ENCODE measurements at regions not wholly inside any gene's neighbourhood (a gene's known extent, or its start where the extent isn't known, plus 50 kb on each side); places are given as distances from the start of the nearest gene placed in this dataset.
A peak's percentile ranks its signal among the peaks of the same experiment; 100 is the strongest.

DNA sequence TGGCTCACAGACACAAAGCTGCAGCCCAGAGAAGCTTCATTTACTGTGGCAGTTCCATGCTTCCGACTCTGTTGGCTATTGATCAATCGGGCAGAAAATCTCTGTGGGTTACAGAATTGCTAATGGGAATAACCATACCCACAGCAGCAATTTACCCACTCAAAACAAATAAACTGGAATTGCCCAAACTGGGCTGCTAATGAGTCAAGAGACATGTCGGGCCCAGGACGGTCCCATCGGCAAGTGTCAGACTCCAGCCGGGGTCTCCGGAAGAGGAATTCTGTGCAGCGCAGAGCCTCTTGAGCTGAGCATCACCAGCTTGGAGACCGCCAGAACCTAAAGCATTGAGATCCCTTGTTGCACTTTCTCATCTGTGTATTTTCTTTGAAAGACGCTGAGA is 67.8 kb downstream of the TMEM18 start:
- Mint-ChIP-seq H3K27me3 (ENCODE audit: insufficient read depth) (no peaks in the 10 kb centered on the region), H3K27ac (no peak overlapping the region), H3K4me3 (no peak overlapping the region), H3K4me1 (no peaks in the 10 kb centered on the region), H3K9me3 (no peaks in the 10 kb centered on the region), H3K36me3 (ENCODE audit: low read depth) (no peaks in the 10 kb centered on the region)
- Histone ChIP-seq H3K36me3 (ENCODE audit: control insufficient read depth, insufficient read depth, low read length) (no peaks in the 10 kb centered on the region), H3K4me1 (ENCODE audit: control insufficient read depth, insufficient read depth, low read length) (no peaks in the 10 kb centered on the region), H3K9ac (ENCODE audit: extremely low read depth, low read length, poor library complexity, severe bottlenecking) (no peak overlapping the region), H3K27me3 (ENCODE audit: control insufficient read depth, insufficient read depth, low read length, poor library complexity, severe bottlenecking) (no peaks in the 10 kb centered on the region), H3K27ac (ENCODE audit: low read depth, low read length) (no peak overlapping the region), H3K4me3 (ENCODE audit: low read length) (no peak overlapping the region), H3K9me3 (ENCODE audit: control insufficient read depth, low read length) (no peaks in the 10 kb centered on the region)
- WGBS, 2 experiments (ENCODE audit: insufficient coverage in 1 of 2, insufficient read length in 1 of 2) = 93 to 94% methylated on average over 8 to 10 of the region's 10 CpGs
- TF ChIP-seq, protein P1, sequence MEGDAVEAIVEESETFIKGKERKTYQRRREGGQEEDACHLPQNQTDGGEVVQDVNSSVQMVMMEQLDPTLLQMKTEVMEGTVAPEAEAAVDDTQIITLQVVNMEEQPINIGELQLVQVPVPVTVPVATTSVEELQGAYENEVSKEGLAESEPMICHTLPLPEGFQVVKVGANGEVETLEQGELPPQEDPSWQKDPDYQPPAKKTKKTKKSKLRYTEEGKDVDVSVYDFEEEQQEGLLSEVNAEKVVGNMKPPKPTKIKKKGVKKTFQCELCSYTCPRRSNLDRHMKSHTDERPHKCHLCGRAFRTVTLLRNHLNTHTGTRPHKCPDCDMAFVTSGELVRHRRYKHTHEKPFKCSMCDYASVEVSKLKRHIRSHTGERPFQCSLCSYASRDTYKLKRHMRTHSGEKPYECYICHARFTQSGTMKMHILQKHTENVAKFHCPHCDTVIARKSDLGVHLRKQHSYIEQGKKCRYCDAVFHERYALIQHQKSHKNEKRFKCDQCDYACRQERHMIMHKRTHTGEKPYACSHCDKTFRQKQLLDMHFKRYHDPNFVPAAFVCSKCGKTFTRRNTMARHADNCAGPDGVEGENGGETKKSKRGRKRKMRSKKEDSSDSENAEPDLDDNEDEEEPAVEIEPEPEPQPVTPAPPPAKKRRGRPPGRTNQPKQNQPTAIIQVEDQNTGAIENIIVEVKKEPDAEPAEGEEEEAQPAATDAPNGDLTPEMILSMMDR (conservative IDR thresholded peaks at IDR 0.05) = no peak
- DNase-seq = peak; percentile 12

DNA sequence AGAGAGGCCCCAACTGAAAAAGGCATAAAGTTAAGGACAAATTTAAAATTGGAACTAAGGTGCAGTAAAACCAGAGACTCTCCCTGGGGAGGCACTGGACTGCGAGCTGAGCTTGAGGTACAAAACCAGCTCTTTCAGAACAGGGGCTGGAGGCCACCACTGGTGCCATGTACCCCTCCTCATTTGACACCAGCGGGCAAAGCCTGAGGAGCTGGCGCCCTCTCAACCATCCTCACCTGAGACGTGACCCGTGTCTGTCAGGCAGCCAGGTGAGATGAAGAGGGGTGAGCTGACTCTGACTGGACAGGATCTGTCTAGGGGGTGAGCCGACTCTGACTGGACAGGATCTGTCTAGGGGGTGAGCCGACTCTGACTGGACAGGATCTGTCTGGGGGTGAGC is 68.5 kb downstream of the TMEM18 start:
- Histone ChIP-seq H3K9ac (ENCODE audit: extremely low read depth, low read length, poor library complexity, severe bottlenecking) (no peak overlapping the region), H3K9me3 (ENCODE audit: control insufficient read depth, low read length) (no peaks in the 10 kb centered on the region), H3K4me3 (ENCODE audit: low read length) (no peak overlapping the region), H3K27me3 (ENCODE audit: control insufficient read depth, insufficient read depth, low read length, poor library complexity, severe bottlenecking) (no peaks in the 10 kb centered on the region), H3K4me1 (ENCODE audit: control insufficient read depth, insufficient read depth, low read length) (no peaks in the 10 kb centered on the region), H3K27ac (ENCODE audit: low read depth, low read length) (no peak overlapping the region), H3K36me3 (ENCODE audit: control insufficient read depth, insufficient read depth, low read length) (no peaks in the 10 kb centered on the region)
- DNase-seq = peak; percentile 22
- H3K27me3 Mint-ChIP-seq (ENCODE audit: insufficient read depth) = no peaks in the 10 kb centered on the region
- no peak overlapping the region for H3K4me3 Mint-ChIP-seq
- H3K4me1 Mint-ChIP-seq = no peaks in the 10 kb centered on the region
- 89 to 93% methylated on average over 3 to 7 of the region's 7 CpGs for WGBS, 2 experiments (ENCODE audit: insufficient coverage in 1 of 2, insufficient read length in 1 of 2)
- H3K9me3 Mint-ChIP-seq = no peaks in the 10 kb centered on the region
- H3K36me3 Mint-ChIP-seq (ENCODE audit: low read depth) = no peaks in the 10 kb centered on the region
- H3K27ac Mint-ChIP-seq = no peak overlapping the region
- TF ChIP-seq, protein P1 (conservative IDR thresholded peaks at IDR 0.05) = no peak

DNA sequence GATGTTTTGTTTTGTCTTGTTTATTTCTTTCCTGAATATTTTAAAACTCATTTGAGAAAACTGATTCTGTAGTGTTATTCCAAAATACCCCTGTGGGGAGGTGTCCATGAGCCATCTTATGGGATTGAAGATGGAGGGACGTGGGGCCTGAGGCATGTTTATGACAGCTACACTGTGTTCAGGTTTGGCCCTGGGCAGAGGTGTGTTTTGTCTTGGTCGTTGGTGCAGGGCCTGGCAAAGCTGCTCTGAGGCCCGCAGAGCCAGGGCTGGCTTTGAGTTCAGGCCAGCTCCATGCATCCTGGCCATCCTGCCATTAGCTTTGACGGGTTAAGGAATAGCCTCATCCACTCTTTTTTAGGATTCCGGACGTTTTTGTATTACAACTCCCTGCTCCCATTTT is 68.9 kb downstream of the TMEM18 start:
- no peaks in the 10 kb centered on the region for H3K27me3 Mint-ChIP-seq (ENCODE audit: insufficient read depth)
- H3K9ac ChIP-seq (ENCODE audit: extremely low read depth, low read length, poor library complexity, severe bottlenecking) = no peak overlapping the region
- no peaks in the 10 kb centered on the region for H3K9me3 Mint-ChIP-seq
- H3K4me3 ChIP-seq (ENCODE audit: low read length) = no peak overlapping the region
- no peaks in the 10 kb centered on the region for H3K36me3 ChIP-seq (ENCODE audit: control insufficient read depth, insufficient read depth, low read length)
- H3K36me3 Mint-ChIP-seq (ENCODE audit: low read depth) = no peaks in the 10 kb centered on the region
- DNase-seq = peak; percentile 14
- no peaks in the 10 kb centered on the region for H3K9me3 ChIP-seq (ENCODE audit: control insufficient read depth, low read length)
- no peaks in the 10 kb centered on the region for H3K4me1 Mint-ChIP-seq
- 89 to 90% methylated on average over 6 of the region's 6 CpGs for WGBS, 2 experiments (ENCODE audit: insufficient coverage in 1 of 2, insufficient read length in 1 of 2)
- H3K27ac Mint-ChIP-seq = no peak overlapping the region
- no peak overlapping the region for H3K27ac ChIP-seq (ENCODE audit: low read depth, low read length)
- no peaks in the 10 kb centered on the region for H3K4me1 ChIP-seq (ENCODE audit: control insufficient read depth, insufficient read depth, low read length)
- H3K27me3 ChIP-seq (ENCODE audit: control insufficient read depth, insufficient read depth, low read length, poor library complexity, severe bottlenecking) = no peaks in the 10 kb centered on the region
- no peak overlapping the region for H3K4me3 Mint-ChIP-seq
- TF ChIP-seq, protein P1 (conservative IDR thresholded peaks at IDR 0.05) = no peak
